ENCODE measurements at regions not wholly inside any gene's neighbourhood (a gene's known extent, or its start where the extent isn't known, plus 50 kb on each side); places are given as distances from the start of the nearest gene placed in this dataset.

GRCh38 chr3:107206141-107206540 is 171.1 kb upstream of the CCDC54 start:
- H3K27me3 ChIP-seq (ENCODE audit: control insufficient read depth in 4 of 4, insufficient read depth in 4 of 4, low read length in 3 of 4): no peaks in the 10 kb centered on the region
- H3K27ac ChIP-seq (ENCODE audit: low read depth in 1 of 2, low read length in 2 of 2): no peak overlapping the region
- DNase-seq (ENCODE audit: low spot score): no peak
- no peaks in the 10 kb centered on the region for H3K36me3 ChIP-seq (ENCODE audit: control insufficient read depth in 4 of 4, insufficient read depth in 3 of 4, low read depth in 1 of 4, low read length in 3 of 4)
- no peak for TF ChIP-seq HNF4G (IDR thresholded peaks at IDR 0.05)
- no peak for TF ChIP-seq ZBTB33 (IDR thresholded peaks at IDR 0.05)
- peak; percentile 27 to 57 for TF ChIP-seq HNF4A (conservative IDR thresholded peaks at IDR 0.05)
- TF ChIP-seq CTCF (IDR thresholded peaks at IDR 0.05; ENCODE audit: low read depth, low read length, missing input control): peak; percentile 26
- no peak for TF ChIP-seq YY1 (IDR thresholded peaks at IDR 0.05)
- no peak for TF ChIP-seq GABPA (IDR thresholded peaks at IDR 0.05 in 1 of 2, conservative IDR thresholded peaks at IDR 0.05 in 1 of 2)
- peak; percentile 60 to 69 for TF ChIP-seq RAD21 (IDR thresholded peaks at IDR 0.05)
- H3K9ac ChIP-seq (ENCODE audit: low read depth in 1 of 2, low read length in 2 of 2): no peak overlapping the region
- WGBS: 32% methylated on average over 1 of the region's 1 CpG
- no peak overlapping the region for H3K4me3 ChIP-seq (ENCODE audit: low read depth in 1 of 3, low read length in 3 of 3)
- no peaks in the 10 kb centered on the region for H3K9me3 ChIP-seq (ENCODE audit: control insufficient read depth in 4 of 4, low read length in 3 of 4)
- H3K4me1 ChIP-seq (ENCODE audit: control insufficient read depth in 4 of 4, insufficient read depth in 4 of 4, low read length in 3 of 4): no peaks in the 10 kb centered on the region

GRCh38 chr3:107206945-107207344 is 170.3 kb upstream of the CCDC54 start:
- no peaks in the 10 kb centered on the region for H3K27me3 ChIP-seq (ENCODE audit: control insufficient read depth in 4 of 4, insufficient read depth in 4 of 4, low read length in 3 of 4)
- no peak overlapping the region for H3K9ac ChIP-seq (ENCODE audit: low read depth in 1 of 2, low read length in 2 of 2)
- no peak overlapping the region for H3K27ac ChIP-seq (ENCODE audit: low read depth in 1 of 2, low read length in 2 of 2)
- H3K4me1 ChIP-seq (ENCODE audit: control insufficient read depth in 4 of 4, insufficient read depth in 4 of 4, low read length in 3 of 4): no peaks in the 10 kb centered on the region
- TF ChIP-seq GABPA (IDR thresholded peaks at IDR 0.05 in 1 of 2, conservative IDR thresholded peaks at IDR 0.05 in 1 of 2): no peak
- TF ChIP-seq REST (IDR thresholded peaks at IDR 0.05): no peak
- TF ChIP-seq EGR1 (IDR thresholded peaks at IDR 0.05; ENCODE audit: low read depth in 2 of 2): no peak
- TF ChIP-seq TAF1 (conservative IDR thresholded peaks at IDR 0.05): no peak
- TF ChIP-seq JUND (IDR thresholded peaks at IDR 0.05): no peak
- no peak for TF ChIP-seq SP1 (IDR thresholded peaks at IDR 0.05)
- no peak for TF ChIP-seq CTCF (IDR thresholded peaks at IDR 0.05; ENCODE audit: low read depth, low read length, missing input control)
- TF ChIP-seq FOXA2 (IDR thresholded peaks at IDR 0.05): no peak
- no peak for TF ChIP-seq ZBTB33 (IDR thresholded peaks at IDR 0.05)
- TF ChIP-seq NR2F2 (IDR thresholded peaks at IDR 0.05): no peak
- TF ChIP-seq ATF3 (IDR thresholded peaks at IDR 0.05): no peak
- TF ChIP-seq RXRA (IDR thresholded peaks at IDR 0.05): no peak
- H3K9me3 ChIP-seq (ENCODE audit: control insufficient read depth in 4 of 4, low read length in 3 of 4): no peaks in the 10 kb centered on the region
- no peak for DNase-seq (ENCODE audit: low spot score)
- H3K36me3 ChIP-seq (ENCODE audit: control insufficient read depth in 4 of 4, insufficient read depth in 3 of 4, low read depth in 1 of 4, low read length in 3 of 4): no peaks in the 10 kb centered on the region
- H3K4me3 ChIP-seq (ENCODE audit: low read depth in 1 of 3, low read length in 3 of 3): no peak overlapping the region

Measured in liver (tissue), 8 donors.